Body of pancreas (tissue), 4 donors: ENCODE measurements at regions not wholly inside any gene's neighbourhood (a gene's known extent, or its start where the extent isn't known, plus 50 kb on each side); places are given as distances from the start of the nearest gene placed in this dataset.

Experiments used
- ATAC-seq: fragments of 150-250 bp; one replicate; pipeline ENCODE4 v1.9.1; 2016
- DNase-seq, 4 donors: peaks; one replicate each; pipeline ENCODE4 v3.0.0-alpha.2; 2019
- H3K27ac ChIP-seq, 4 donors: fragments of 200-600 bp; sonication (generic); 1 replicate in 3 of 4; 2 replicates in 1 of 4; pipeline versions ENCODE4 v1.5.1 to v1.6.1; 2016 to 2019; ENCODE audit warnings: mild to moderate bottlenecking in 1 of 4, mixed read lengths in 1 of 4, moderate library complexity in 1 of 4
- H3K27me3 ChIP-seq, 2 donors: fragments of 200-600 bp; sonication (generic); one replicate each; pipeline ENCODE4 v1.6.0; 2016; ENCODE audit warnings: mild to moderate bottlenecking in 1 of 2
- H3K36me3 ChIP-seq, 2 donors: fragments of 200-600 bp; sonication (generic); replicated peaks in 1 of 2; 2 replicates each; pipeline ENCODE4 v1.5.1; 2016; ENCODE audit warnings: low read depth in 2 of 2; ENCODE audit not compliant: insufficient read depth in 1 of 2
- H3K4me1 ChIP-seq: fragments of 200-600 bp; sonication (generic); one replicate; pipeline ENCODE4 v1.6.0; 2016
- H3K4me3 ChIP-seq, 2 donors: fragments of 200-600 bp; sonication (generic); 1 replicate in 1 of 2; 2 replicates in 1 of 2; pipeline ENCODE4 v1.5.1; 2016 to 2019
- H3K9me3 ChIP-seq, 3 donors: fragments of 200-600 bp; sonication (generic); 1 replicate in 2 of 3; 2 replicates in 1 of 3; pipeline ENCODE4 v1.5.1; 2016
- CTCF ChIP-seq, 7 experiments: fragments of 450-650 bp in 4 of 7; fragments of 200-600 bp in 3 of 7; sonication (generic) in 3 of 7; IDR thresholded peaks; one replicate each; pipeline ENCODE4 v1.5.1; 2016 to 2019; ENCODE audit warnings: antibody characterized with exemption in 7 of 7
- POLR2A ChIP-seq, 3 donors: fragments of 450-650 bp; IDR thresholded peaks; one replicate each; pipeline ENCODE4 v1.6.1; 2016; ENCODE audit warnings: antibody characterized with exemption in 3 of 3, mild to moderate bottlenecking in 2 of 3
- WGBS, 2 donors: methylation state at CpG; one replicate each; pipeline ENCODE4 v1.1.5; 2017; 5-methylcytosine and 5-hydroxymethylcytosine counted together
- intact Hi-C: fragments of 100-400 bp; cut with DNase I; formaldehyde crosslinking; loops from one replicate; pipeline ENCODE4 v1.15.1; 2023

GRCh38 chr17:63029541-63029940, 63.5 kb downstream of the TANC2 start:
- ATAC-seq (no peak), DNase-seq (no peak)
- Histone ChIP-seq H3K27me3 (no peaks in the 10 kb centered on the region), H3K36me3 (no peaks in the 10 kb centered on the region), H3K4me1 (no peaks in the 10 kb centered on the region), H3K9me3 (no peaks in the 10 kb centered on the region), H3K4me3 (no peak overlapping the region), H3K27ac (no peak overlapping the region)
- TF ChIP-seq CTCF (IDR thresholded peaks at IDR 0.05) (no peak), POLR2A (IDR thresholded peaks at IDR 0.05) (no peak)
- intact Hi-C loops = no loop called here

- intact Hi-C loops = no loop called here
- Histone ChIP-seq H3K27me3 (no peaks in the 10 kb centered on the region), H3K36me3 (no peaks in the 10 kb centered on the region), H3K9me3 (no peaks in the 10 kb centered on the region), H3K4me1 (no peaks in the 10 kb centered on the region), H3K4me3 (no peak overlapping the region), H3K27ac (no peak overlapping the region)
- ATAC-seq = no peak
- no peak for DNase-seq
- 92 to 97% methylated on average over 2 of the region's 2 CpGs for WGBS, 2 donors
- TF ChIP-seq POLR2A (IDR thresholded peaks at IDR 0.05) = no peak
- no peak for TF ChIP-seq CTCF (IDR thresholded peaks at IDR 0.05)
Observed at GRCh38 chr17:63032142-63032541, 66.1 kb downstream of the TANC2 start.

- no peak for DNase-seq
- intact Hi-C loops = no loop called here
Observed at GRCh38 chr17:63033142-63033541, 67.1 kb downstream of the TANC2 start.

GRCh38 chr17:63035271-63035670, 69.2 kb downstream of the TANC2 start:
- intact Hi-C loops = no loop called here
- WGBS, 2 donors = 90 to 93% methylated on average over 4 of the region's 4 CpGs
- H3K4me1 ChIP-seq = no peaks in the 10 kb centered on the region
- no peak overlapping the region for H3K27ac ChIP-seq
- no peak for TF ChIP-seq POLR2A (IDR thresholded peaks at IDR 0.05)
- TF ChIP-seq CTCF (IDR thresholded peaks at IDR 0.05) = no peak
- no peaks in the 10 kb centered on the region for H3K27me3 ChIP-seq
- no peaks in the 10 kb centered on the region for H3K36me3 ChIP-seq
- DNase-seq (no peak), ATAC-seq (no peak)
- no peak overlapping the region for H3K4me3 ChIP-seq
- no peaks in the 10 kb centered on the region for H3K9me3 ChIP-seq

More at GRCh38 chr17:63033142-63033541, 67.1 kb downstream of the TANC2 start:
- no peak for TF ChIP-seq CTCF (IDR thresholded peaks at IDR 0.05)
- TF ChIP-seq POLR2A (IDR thresholded peaks at IDR 0.05) = no peak
- Histone ChIP-seq H3K9me3 (no peaks in the 10 kb centered on the region), H3K27me3 (no peaks in the 10 kb centered on the region), H3K4me1 (no peaks in the 10 kb centered on the region), H3K36me3 (no peaks in the 10 kb centered on the region), H3K27ac (no peak overlapping the region), H3K4me3 (no peak overlapping the region)
- WGBS, 2 donors = 79 to 83% methylated on average over 2 of the region's 2 CpGs
- ATAC-seq = no peak

GRCh38 chr17:63035695-63036094, 69.7 kb downstream of the TANC2 start:
- Histone ChIP-seq H3K27ac (no peak overlapping the region), H3K4me3 (no peak overlapping the region), H3K27me3 (no peaks in the 10 kb centered on the region), H3K4me1 (no peaks in the 10 kb centered on the region), H3K36me3 (no peaks in the 10 kb centered on the region), H3K9me3 (no peaks in the 10 kb centered on the region)
- intact Hi-C loops = no loop called here
- TF ChIP-seq POLR2A (IDR thresholded peaks at IDR 0.05) = no peak
- no peak for TF ChIP-seq CTCF (IDR thresholded peaks at IDR 0.05)
- no peak for ATAC-seq
- no peak for DNase-seq
- 77 to 85% methylated on average over 3 of the region's 3 CpGs for WGBS, 2 donors
